ENCODE measurements at regions not wholly inside any gene's neighbourhood (a gene's known extent, or its start where the extent isn't known, plus 50 kb on each side); places are given as distances from the start of the nearest gene placed in this dataset.
"Not testable (repeated sequence)": the region's sequence is repeated elsewhere in the genome, so short reads cannot be mapped to it uniquely, and the experiment has no call there.

- Histone ChIP-seq H3K27ac (ENCODE audit: low read depth, low read length) (no peak overlapping the region), H3K9me3 (ENCODE audit: control insufficient read depth, insufficient read depth, low read length) (peaks cover 3% of the 10 kb centered on the region), H3K4me1 (ENCODE audit: control insufficient read depth, insufficient read depth, low read length) (no peaks in the 10 kb centered on the region), H3K27me3 (ENCODE audit: control insufficient read depth, insufficient read depth, low read length) (no peaks in the 10 kb centered on the region), H3K4me3 (ENCODE audit: low read depth, low read length) (no peak overlapping the region), H3K36me3 (ENCODE audit: control insufficient read depth, insufficient read depth, low read length) (no peaks in the 10 kb centered on the region)
- WGBS (ENCODE audit: insufficient coverage) = no CpG with 5 or more reads among the region's 1 CpG
- DNase-seq (ENCODE audit: low read depth in 4 of 6, low spot score in 6 of 6) = peak in 3 of 6 donors; percentile 19 to 82 (median 74)
Observed at GRCh38 chr7:68718097-68718551, 880.2 kb upstream of the AUTS2 start.

GRCh38 chr7:68720697-68721096, 877.6 kb upstream of the AUTS2 start:
- H3K4me1 ChIP-seq (ENCODE audit: control insufficient read depth, insufficient read depth, low read length) = no peaks in the 10 kb centered on the region
- 100% methylated on average over 2 of the region's 5 CpGs for WGBS (ENCODE audit: insufficient coverage)
- H3K36me3 ChIP-seq (ENCODE audit: control insufficient read depth, insufficient read depth, low read length) = no peaks in the 10 kb centered on the region
- no peak overlapping the region for H3K27ac ChIP-seq (ENCODE audit: low read depth, low read length)
- H3K27me3 ChIP-seq (ENCODE audit: control insufficient read depth, insufficient read depth, low read length) = no peaks in the 10 kb centered on the region
- peaks cover 3% of the 10 kb centered on the region for H3K9me3 ChIP-seq (ENCODE audit: control insufficient read depth, insufficient read depth, low read length)
- no peak overlapping the region for H3K4me3 ChIP-seq (ENCODE audit: low read depth, low read length)
- DNase-seq (ENCODE audit: low read depth in 4 of 6, low spot score in 6 of 6) = no peak

GRCh38 chr7:68722044-68722443, 876.2 kb upstream of the AUTS2 start:
- Histone ChIP-seq H3K4me1 (ENCODE audit: control insufficient read depth, insufficient read depth, low read length) (no peaks in the 10 kb centered on the region), H3K36me3 (ENCODE audit: control insufficient read depth, insufficient read depth, low read length) (no peaks in the 10 kb centered on the region), H3K9me3 (ENCODE audit: control insufficient read depth, insufficient read depth, low read length) (peaks cover 3% of the 10 kb centered on the region), H3K4me3 (ENCODE audit: low read depth, low read length) (no peak overlapping the region), H3K27ac (ENCODE audit: low read depth, low read length) (no peak overlapping the region), H3K27me3 (ENCODE audit: control insufficient read depth, insufficient read depth, low read length) (no peaks in the 10 kb centered on the region)
- WGBS (ENCODE audit: insufficient coverage) = no CpG with 5 or more reads among the region's 1 CpG
- no peak for DNase-seq (ENCODE audit: low read depth in 4 of 6, low spot score in 6 of 6)

GRCh38 chr7:68724965-68725364, 873.3 kb upstream of the AUTS2 start:
- no peaks in the 10 kb centered on the region for H3K4me1 ChIP-seq (ENCODE audit: control insufficient read depth, insufficient read depth, low read length)
- H3K36me3 ChIP-seq (ENCODE audit: control insufficient read depth, insufficient read depth, low read length) = no peaks in the 10 kb centered on the region
- 100% methylated on average over 1 of the region's 6 CpGs for WGBS (ENCODE audit: insufficient coverage)

GRCh38 chr7:68725843-68726785, 872.2 kb upstream of the AUTS2 start:
- no peaks in the 10 kb centered on the region for H3K36me3 ChIP-seq (ENCODE audit: control insufficient read depth, insufficient read depth, low read length)
- 75% methylated on average over 9 of the region's 12 CpGs for WGBS (ENCODE audit: insufficient coverage)

More at GRCh38 chr7:68724965-68725364, 873.3 kb upstream of the AUTS2 start:
- Histone ChIP-seq H3K27me3 (ENCODE audit: control insufficient read depth, insufficient read depth, low read length) (no peaks in the 10 kb centered on the region), H3K27ac (ENCODE audit: low read depth, low read length) (no peak overlapping the region), H3K4me3 (ENCODE audit: low read depth, low read length) (no peak overlapping the region), H3K9me3 (ENCODE audit: control insufficient read depth, insufficient read depth, low read length) (no peaks in the 10 kb centered on the region)
- DNase-seq (ENCODE audit: low read depth in 4 of 6, low spot score in 6 of 6) = no peak

GRCh38 chr7:68728720-68729119, 869.6 kb upstream of the AUTS2 start:
- DNase-seq (ENCODE audit: low read depth in 4 of 6, low spot score in 6 of 6); H3K27ac ChIP-seq (ENCODE audit: low read depth, low read length); H3K27me3 ChIP-seq (ENCODE audit: control insufficient read depth, insufficient read depth, low read length); H3K9me3 ChIP-seq (ENCODE audit: control insufficient read depth, insufficient read depth, low read length); H3K4me3 ChIP-seq (ENCODE audit: low read depth, low read length); H3K4me1 ChIP-seq (ENCODE audit: control insufficient read depth, insufficient read depth, low read length); H3K36me3 ChIP-seq (ENCODE audit: control insufficient read depth, insufficient read depth, low read length): not testable (repeated sequence)
- WGBS (ENCODE audit: insufficient coverage) = 94% methylated on average over 3 of the region's 6 CpGs

More at GRCh38 chr7:68725843-68726785, 872.2 kb upstream of the AUTS2 start:
- Histone ChIP-seq H3K9me3 (ENCODE audit: control insufficient read depth, insufficient read depth, low read length) (no peaks in the 10 kb centered on the region), H3K27me3 (ENCODE audit: control insufficient read depth, insufficient read depth, low read length) (no peaks in the 10 kb centered on the region), H3K4me3 (ENCODE audit: low read depth, low read length) (no peak overlapping the region), H3K4me1 (ENCODE audit: control insufficient read depth, insufficient read depth, low read length) (no peaks in the 10 kb centered on the region), H3K27ac (ENCODE audit: low read depth, low read length) (no peak overlapping the region)
- no peak for DNase-seq (ENCODE audit: low read depth in 4 of 6, low spot score in 6 of 6)

- 100% methylated on average over 2 of the region's 7 CpGs for WGBS (ENCODE audit: insufficient coverage)
- no peaks in the 10 kb centered on the region for H3K9me3 ChIP-seq (ENCODE audit: control insufficient read depth, insufficient read depth, low read length)
- no peaks in the 10 kb centered on the region for H3K27me3 ChIP-seq (ENCODE audit: control insufficient read depth, insufficient read depth, low read length)
- no peaks in the 10 kb centered on the region for H3K36me3 ChIP-seq (ENCODE audit: control insufficient read depth, insufficient read depth, low read length)
- no peak overlapping the region for H3K4me3 ChIP-seq (ENCODE audit: low read depth, low read length)
- H3K4me1 ChIP-seq (ENCODE audit: control insufficient read depth, insufficient read depth, low read length) = no peaks in the 10 kb centered on the region
- no peak overlapping the region for H3K27ac ChIP-seq (ENCODE audit: low read depth, low read length)
- DNase-seq (ENCODE audit: low read depth in 4 of 6, low spot score in 6 of 6) = peak in 1 of 6 donors; percentile 20
Observed at GRCh38 chr7:68729371-68729770, 868.9 kb upstream of the AUTS2 start.

- Histone ChIP-seq H3K4me3 (ENCODE audit: low read depth, low read length) (no peak overlapping the region), H3K9me3 (ENCODE audit: control insufficient read depth, insufficient read depth, low read length) (no peaks in the 10 kb centered on the region), H3K4me1 (ENCODE audit: control insufficient read depth, insufficient read depth, low read length) (no peaks in the 10 kb centered on the region), H3K36me3 (ENCODE audit: control insufficient read depth, insufficient read depth, low read length) (no peaks in the 10 kb centered on the region), H3K27me3 (ENCODE audit: control insufficient read depth, insufficient read depth, low read length) (no peaks in the 10 kb centered on the region), H3K27ac (ENCODE audit: low read depth, low read length) (no peak overlapping the region)
- DNase-seq (ENCODE audit: low read depth in 4 of 6, low spot score in 6 of 6) = no peak
- no CpG with 5 or more reads among the region's 2 CpGs for WGBS (ENCODE audit: insufficient coverage)
Observed at GRCh38 chr7:68730194-68730593, 868.1 kb upstream of the AUTS2 start.

- no peak overlapping the region for H3K4me3 ChIP-seq (ENCODE audit: low read depth, low read length)
- no peak overlapping the region for H3K27ac ChIP-seq (ENCODE audit: low read depth, low read length)
- DNase-seq (ENCODE audit: low read depth in 4 of 6, low spot score in 6 of 6) = no peak
- H3K27me3 ChIP-seq (ENCODE audit: control insufficient read depth, insufficient read depth, low read length) = no peaks in the 10 kb centered on the region
- no peaks in the 10 kb centered on the region for H3K4me1 ChIP-seq (ENCODE audit: control insufficient read depth, insufficient read depth, low read length)
- H3K36me3 ChIP-seq (ENCODE audit: control insufficient read depth, insufficient read depth, low read length) = no peaks in the 10 kb centered on the region
- no peaks in the 10 kb centered on the region for H3K9me3 ChIP-seq (ENCODE audit: control insufficient read depth, insufficient read depth, low read length)
Observed at GRCh38 chr7:68730964-68731363, 867.3 kb upstream of the AUTS2 start.

All from spinal cord (tissue), 9 donors.